Panc1 (cell line): ENCODE measurements at regions not wholly inside any gene's neighbourhood (a gene's known extent, or its start where the extent isn't known, plus 50 kb on each side); places are given as distances from the start of the nearest gene placed in this dataset.

Source experiments
- POLR2AphosphoS5 ChIP-seq: IDR thresholded peaks from 2 replicates; pipeline ENCODE4 v1.6.1; 2012; ENCODE audit warnings: mild to moderate bottlenecking, low read depth, low read length, moderate library complexity
- SIN3A ChIP-seq: IDR thresholded peaks from 2 replicates; pipeline ENCODE4 v1.6.1; 2012; ENCODE audit warnings: low read depth, mild to moderate bottlenecking, low read length, moderate library complexity, borderline replicate concordance; ENCODE audit not compliant: insufficient read depth
- TF ChIP-seq, protein P1 (sequence below): fragments of 450-650 bp; IDR thresholded peaks from 2 replicates; pipeline ENCODE4 v1.5.1; 2017; ENCODE audit warnings: mild to moderate bottlenecking
- TF ChIP-seq, protein P2 (sequence below), 2 experiments: IDR thresholded peaks; 2 replicates each; pipeline ENCODE4 v1.6.1; 2011 to 2012; ENCODE audit warnings: low read depth in 2 of 2, control low read depth in 1 of 2, low read length in 1 of 2, mild to moderate bottlenecking in 1 of 2, moderate library complexity in 1 of 2; ENCODE audit not compliant: insufficient read depth in 1 of 2

DNA sequence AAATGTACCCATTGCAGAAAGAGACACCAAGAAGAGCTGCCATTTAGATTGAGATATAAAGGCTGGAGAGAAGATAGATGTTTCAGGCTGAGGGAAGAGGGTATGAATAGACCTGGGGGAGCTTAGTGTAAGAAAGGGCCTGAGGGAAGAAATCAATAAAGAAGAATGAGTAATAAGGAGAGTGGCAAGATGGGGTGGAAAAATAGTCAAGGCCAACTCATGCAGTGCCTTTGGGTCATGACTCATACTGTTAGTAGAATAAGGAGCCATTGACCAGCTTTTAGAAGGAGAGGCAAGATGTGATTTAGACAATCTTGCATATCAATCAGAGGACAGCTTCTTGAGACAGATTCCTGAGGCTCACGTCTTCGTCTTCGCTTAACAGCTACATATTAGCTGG lies 287.5 kb downstream of the DUSP6 start:
- TF ChIP-seq, protein P1, sequence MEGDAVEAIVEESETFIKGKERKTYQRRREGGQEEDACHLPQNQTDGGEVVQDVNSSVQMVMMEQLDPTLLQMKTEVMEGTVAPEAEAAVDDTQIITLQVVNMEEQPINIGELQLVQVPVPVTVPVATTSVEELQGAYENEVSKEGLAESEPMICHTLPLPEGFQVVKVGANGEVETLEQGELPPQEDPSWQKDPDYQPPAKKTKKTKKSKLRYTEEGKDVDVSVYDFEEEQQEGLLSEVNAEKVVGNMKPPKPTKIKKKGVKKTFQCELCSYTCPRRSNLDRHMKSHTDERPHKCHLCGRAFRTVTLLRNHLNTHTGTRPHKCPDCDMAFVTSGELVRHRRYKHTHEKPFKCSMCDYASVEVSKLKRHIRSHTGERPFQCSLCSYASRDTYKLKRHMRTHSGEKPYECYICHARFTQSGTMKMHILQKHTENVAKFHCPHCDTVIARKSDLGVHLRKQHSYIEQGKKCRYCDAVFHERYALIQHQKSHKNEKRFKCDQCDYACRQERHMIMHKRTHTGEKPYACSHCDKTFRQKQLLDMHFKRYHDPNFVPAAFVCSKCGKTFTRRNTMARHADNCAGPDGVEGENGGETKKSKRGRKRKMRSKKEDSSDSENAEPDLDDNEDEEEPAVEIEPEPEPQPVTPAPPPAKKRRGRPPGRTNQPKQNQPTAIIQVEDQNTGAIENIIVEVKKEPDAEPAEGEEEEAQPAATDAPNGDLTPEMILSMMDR = no peak
- TF ChIP-seq, protein P2, sequence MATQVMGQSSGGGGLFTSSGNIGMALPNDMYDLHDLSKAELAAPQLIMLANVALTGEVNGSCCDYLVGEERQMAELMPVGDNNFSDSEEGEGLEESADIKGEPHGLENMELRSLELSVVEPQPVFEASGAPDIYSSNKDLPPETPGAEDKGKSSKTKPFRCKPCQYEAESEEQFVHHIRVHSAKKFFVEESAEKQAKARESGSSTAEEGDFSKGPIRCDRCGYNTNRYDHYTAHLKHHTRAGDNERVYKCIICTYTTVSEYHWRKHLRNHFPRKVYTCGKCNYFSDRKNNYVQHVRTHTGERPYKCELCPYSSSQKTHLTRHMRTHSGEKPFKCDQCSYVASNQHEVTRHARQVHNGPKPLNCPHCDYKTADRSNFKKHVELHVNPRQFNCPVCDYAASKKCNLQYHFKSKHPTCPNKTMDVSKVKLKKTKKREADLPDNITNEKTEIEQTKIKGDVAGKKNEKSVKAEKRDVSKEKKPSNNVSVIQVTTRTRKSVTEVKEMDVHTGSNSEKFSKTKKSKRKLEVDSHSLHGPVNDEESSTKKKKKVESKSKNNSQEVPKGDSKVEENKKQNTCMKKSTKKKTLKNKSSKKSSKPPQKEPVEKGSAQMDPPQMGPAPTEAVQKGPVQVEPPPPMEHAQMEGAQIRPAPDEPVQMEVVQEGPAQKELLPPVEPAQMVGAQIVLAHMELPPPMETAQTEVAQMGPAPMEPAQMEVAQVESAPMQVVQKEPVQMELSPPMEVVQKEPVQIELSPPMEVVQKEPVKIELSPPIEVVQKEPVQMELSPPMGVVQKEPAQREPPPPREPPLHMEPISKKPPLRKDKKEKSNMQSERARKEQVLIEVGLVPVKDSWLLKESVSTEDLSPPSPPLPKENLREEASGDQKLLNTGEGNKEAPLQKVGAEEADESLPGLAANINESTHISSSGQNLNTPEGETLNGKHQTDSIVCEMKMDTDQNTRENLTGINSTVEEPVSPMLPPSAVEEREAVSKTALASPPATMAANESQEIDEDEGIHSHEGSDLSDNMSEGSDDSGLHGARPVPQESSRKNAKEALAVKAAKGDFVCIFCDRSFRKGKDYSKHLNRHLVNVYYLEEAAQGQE (IDR thresholded peaks at IDR 0.05; ENCODE audit: insufficient read depth in 1 of 2, low read depth in 2 of 2, low read length in 1 of 2) = no peak
- TF ChIP-seq POLR2AphosphoS5 (no peak), SIN3A (no peak)
